ENCODE measurements at regions not wholly inside any gene's neighbourhood (a gene's known extent, or its start where the extent isn't known, plus 50 kb on each side); places are given as distances from the start of the nearest gene placed in this dataset.
A peak's percentile ranks its signal among the peaks of the same experiment; 100 is the strongest.

GRCh38 chr2:30341500-30342267, 105.4 kb upstream of the LCLAT1 start:
- DNase-seq (ENCODE audit: low read depth) = no peak

- no peak for DNase-seq (ENCODE audit: low read depth)
Measured at GRCh38 chr2:30346471-30347169, 100.4 kb upstream of the LCLAT1 start.

- no peak for DNase-seq (ENCODE audit: low read depth)
Measured at GRCh38 chr2:30348825-30349224, 98.2 kb upstream of the LCLAT1 start.

- no peak for DNase-seq (ENCODE audit: low read depth)
Measured at GRCh38 chr2:30349691-30350090, 97.4 kb upstream of the LCLAT1 start.

- no peak for DNase-seq (ENCODE audit: low read depth)
Measured at GRCh38 chr2:30351116-30351515, 95.9 kb upstream of the LCLAT1 start.

GRCh38 chr2:30351949-30352348, 95.1 kb upstream of the LCLAT1 start:
- no peak for DNase-seq (ENCODE audit: low read depth)

GRCh38 chr2:30354150-30354549, 92.9 kb upstream of the LCLAT1 start:
- DNase-seq (ENCODE audit: low read depth) = no peak

GRCh38 chr2:30354621-30355020, 92.4 kb upstream of the LCLAT1 start:
- no peak for DNase-seq (ENCODE audit: low read depth)

- DNase-seq (ENCODE audit: low read depth) = no peak
Measured at GRCh38 chr2:30355306-30355705, 91.7 kb upstream of the LCLAT1 start.

- no peak for DNase-seq (ENCODE audit: low read depth)
Measured at GRCh38 chr2:30356071-30356470, 91.0 kb upstream of the LCLAT1 start.

- DNase-seq (ENCODE audit: low read depth) = no peak
Measured at GRCh38 chr2:30356776-30357175, 90.3 kb upstream of the LCLAT1 start.

GRCh38 chr2:30358351-30358750, 88.7 kb upstream of the LCLAT1 start:
- no peak for DNase-seq (ENCODE audit: low read depth)

GRCh38 chr2:30358842-30359241, 88.2 kb upstream of the LCLAT1 start:
- DNase-seq (ENCODE audit: low read depth) = no peak

- no peak for DNase-seq (ENCODE audit: low read depth)
Measured at GRCh38 chr2:30359644-30360167, 87.3 kb upstream of the LCLAT1 start.

GRCh38 chr2:30361751-30362394, 85.2 kb upstream of the LCLAT1 start:
- no peak for DNase-seq (ENCODE audit: low read depth)

- DNase-seq (ENCODE audit: low read depth) = no peak
Measured at GRCh38 chr2:30362468-30363081, 84.5 kb upstream of the LCLAT1 start.

- DNase-seq (ENCODE audit: low read depth) = no peak
Measured at GRCh38 chr2:30363406-30363805, 83.6 kb upstream of the LCLAT1 start.

GRCh38 chr2:30365201-30365600, 81.8 kb upstream of the LCLAT1 start:
- DNase-seq (ENCODE audit: low read depth) = no peak

GRCh38 chr2:30366199-30366691, 80.8 kb upstream of the LCLAT1 start:
- peak; percentile 5 for DNase-seq (ENCODE audit: low read depth)

- DNase-seq (ENCODE audit: low read depth) = no peak
Measured at GRCh38 chr2:30367232-30368070, 79.6 kb upstream of the LCLAT1 start.

- no peak for DNase-seq (ENCODE audit: low read depth)
Measured at GRCh38 chr2:30368258-30368657, 78.8 kb upstream of the LCLAT1 start.

Measured in activated T-helper 1 cell treated with Interleukin-2 at 50 U/mL for 16 hours (primary cell).